Suprapubic skin (tissue), 4 donors: ENCODE measurements at regions not wholly inside any gene's neighbourhood (a gene's known extent, or its start where the extent isn't known, plus 50 kb on each side); places are given as distances from the start of the nearest gene placed in this dataset.
"Not testable (repeated sequence)": the region's sequence is repeated elsewhere in the genome, so short reads cannot be mapped to it uniquely, and the experiment has no call there.

Experiments
- DNase-seq, 2 donors: peaks; one replicate each; pipeline ENCODE4 v3.0.0-alpha.2; 2019; ENCODE audit warnings: low spot score in 2 of 2
- H3K27ac ChIP-seq: fragments of 200-600 bp; sonication (generic); one replicate; pipeline ENCODE4 v1.5.1; 2019
- H3K27me3 ChIP-seq: fragments of 200-600 bp; sonication (generic); one replicate; pipeline ENCODE4 v1.5.1; 2019
- H3K36me3 ChIP-seq: fragments of 200-600 bp; sonication (generic); one replicate; pipeline ENCODE4 v1.5.1; 2019
- H3K4me1 ChIP-seq: fragments of 200-600 bp; sonication (generic); one replicate; pipeline ENCODE4 v1.5.1; 2019
- H3K4me3 ChIP-seq: fragments of 200-600 bp; sonication (generic); one replicate; pipeline ENCODE4 v1.5.1; 2019; ENCODE audit warnings: mild to moderate bottlenecking
- H3K9me3 ChIP-seq: fragments of 200-600 bp; sonication (generic); one replicate; pipeline ENCODE4 v1.5.1; 2019
- CTCF ChIP-seq, 2 donors: fragments of 200-600 bp in 1 of 2; fragments of 450-650 bp in 1 of 2; sonication (generic) in 1 of 2; IDR thresholded peaks; one replicate each; pipeline ENCODE4 v1.5.1; 2016 to 2019; ENCODE audit warnings: antibody characterized with exemption in 2 of 2, mild to moderate bottlenecking in 1 of 2, moderate library complexity in 1 of 2
- EP300 ChIP-seq: sonication (generic); formaldehyde crosslinking; IDR thresholded peaks from one replicate; pipeline ENCODE4 v1.6.1; 2017; ENCODE audit warnings: antibody characterized with exemption
- POLR2A ChIP-seq, 2 donors: fragments of 450-650 bp; IDR thresholded peaks; one replicate each; pipeline ENCODE4 v1.6.1; 2017; ENCODE audit warnings: antibody characterized with exemption in 2 of 2, mild to moderate bottlenecking in 2 of 2, moderate library complexity in 2 of 2
- POLR2AphosphoS5 ChIP-seq, 3 donors: sonication (generic); formaldehyde crosslinking; IDR thresholded peaks; one replicate each; pipeline ENCODE4 v1.6.1; 2017; ENCODE audit warnings: antibody characterized with exemption in 3 of 3
- WGBS: methylation state at CpG from one replicate; pipeline ENCODE4 v1.1.5; 2018; 5-methylcytosine and 5-hydroxymethylcytosine counted together

- H3K27me3 ChIP-seq, result no peaks in the 10 kb centered on the region
- no peak for DNase-seq
- H3K4me1 ChIP-seq, result no peaks in the 10 kb centered on the region
- TF ChIP-seq CTCF (IDR thresholded peaks at IDR 0.05) (no peak), EP300 (no peak), POLR2AphosphoS5 (IDR thresholded peaks at IDR 0.05) (no peak), POLR2A (IDR thresholded peaks at IDR 0.05) (no peak)
- no peaks in the 10 kb centered on the region for H3K9me3 ChIP-seq
- H3K36me3 ChIP-seq, result no peaks in the 10 kb centered on the region
- H3K27ac ChIP-seq, result no peak overlapping the region
- 38% methylated on average over 2 of the region's 2 CpGs for WGBS
- no peak overlapping the region for H3K4me3 ChIP-seq
Measured at GRCh38 chr11:91023731-91024130, 800.9 kb upstream of the CHORDC1 start.

- Histone ChIP-seq H3K36me3 (no peaks in the 10 kb centered on the region), H3K9me3 (peaks cover 9% of the 10 kb centered on the region), H3K27ac (no peak overlapping the region), H3K4me3 (no peak overlapping the region), H3K27me3 (no peaks in the 10 kb centered on the region), H3K4me1 (no peaks in the 10 kb centered on the region)
- WGBS, result 92% methylated on average over 2 of the region's 2 CpGs
- DNase-seq, result no peak
- no peak for TF ChIP-seq EP300
- no peak for TF ChIP-seq CTCF (IDR thresholded peaks at IDR 0.05)
- no peak for TF ChIP-seq POLR2A (IDR thresholded peaks at IDR 0.05)
- no peak for TF ChIP-seq POLR2AphosphoS5 (IDR thresholded peaks at IDR 0.05)
Measured at GRCh38 chr11:91011503-91011902, 788.7 kb upstream of the CHORDC1 start.

GRCh38 chr11:91005458-91005857, 782.6 kb upstream of the CHORDC1 start:
- Histone ChIP-seq H3K4me3 (no peak overlapping the region), H3K9me3 (peaks cover 9% of the 10 kb centered on the region), H3K27ac (no peak overlapping the region), H3K4me1 (no peaks in the 10 kb centered on the region), H3K36me3 (no peaks in the 10 kb centered on the region), H3K27me3 (no peaks in the 10 kb centered on the region)
- WGBS, result 66% methylated on average over 1 of the region's 1 CpG
- TF ChIP-seq POLR2AphosphoS5 (IDR thresholded peaks at IDR 0.05) (no peak), CTCF (IDR thresholded peaks at IDR 0.05) (no peak), EP300 (no peak), POLR2A (IDR thresholded peaks at IDR 0.05) (no peak)
- no peak for DNase-seq

- WGBS, result 77% methylated on average over 3 of the region's 3 CpGs
- Histone ChIP-seq H3K9me3 (no peaks in the 10 kb centered on the region), H3K4me1 (no peaks in the 10 kb centered on the region), H3K27me3 (no peaks in the 10 kb centered on the region), H3K27ac (no peak overlapping the region), H3K36me3 (no peaks in the 10 kb centered on the region), H3K4me3 (no peak overlapping the region)
- TF ChIP-seq EP300 (no peak), POLR2A (IDR thresholded peaks at IDR 0.05) (no peak), CTCF (IDR thresholded peaks at IDR 0.05) (no peak), POLR2AphosphoS5 (IDR thresholded peaks at IDR 0.05) (no peak)
- no peak for DNase-seq
Measured at GRCh38 chr11:90997241-90997640, 774.4 kb upstream of the CHORDC1 start.

- not testable (repeated sequence) for H3K27ac ChIP-seq, H3K9me3 ChIP-seq, H3K4me3 ChIP-seq, DNase-seq, H3K4me1 ChIP-seq, H3K36me3 ChIP-seq, H3K27me3 ChIP-seq
- WGBS, result 85% methylated on average over 20 of the region's 22 CpGs
Measured at GRCh38 chr11:90972159-90972558, 749.3 kb upstream of the CHORDC1 start.

- Histone ChIP-seq H3K27ac (no peak overlapping the region), H3K4me3 (no peak overlapping the region), H3K36me3 (no peaks in the 10 kb centered on the region), H3K27me3 (no peaks in the 10 kb centered on the region), H3K9me3 (peaks cover 7% of the 10 kb centered on the region), H3K4me1 (no peaks in the 10 kb centered on the region)
- no peak for DNase-seq
- TF ChIP-seq CTCF (IDR thresholded peaks at IDR 0.05) (no peak), POLR2A (IDR thresholded peaks at IDR 0.05) (no peak), EP300 (no peak), POLR2AphosphoS5 (IDR thresholded peaks at IDR 0.05) (no peak)
Measured at GRCh38 chr11:90947930-90948329, 725.1 kb upstream of the CHORDC1 start.
